IMR-90 (cell line): ENCODE measurements at regions not wholly inside any gene's neighbourhood (a gene's known extent, or its start where the extent isn't known, plus 50 kb on each side); places are given as distances from the start of the nearest gene placed in this dataset.

Source experiments
- ATAC-seq: fragments of 200-7000 bp; cut with Tn5 transposase; 2 replicates; pipeline ENCODE4 v1.9.1; 2020; ENCODE audit warnings: low read depth, mild to moderate bottlenecking, moderate library complexity
- BruUV-seq: library from RNA; stranded (reverse); fragments of 400-500 nt; replicated peaks from 2 replicates; lab custom pipeline; 2021; lab: Mats Ljungman, UMichigan
- CTCF ChIA-PET: fragments of 300-600 bp; formaldehyde crosslinking; extraction: SDS; loops from one replicate; lab custom pipeline; 2021; ENCODE audit warnings: antibody characterized with exemption; lab: Yijun Ruan, JAX
- POLR2A ChIA-PET: fragments of 300-600 bp; sonication (Branson Sonifier 250); formaldehyde crosslinking; loops from one replicate; lab custom pipeline; 2022; ENCODE audit warnings: antibody characterized with exemption; ENCODE audit not compliant: unreplicated experiment; lab: Charles Lee
- DNase-seq: peaks from one replicate; pipeline ENCODE4 v3.0.0; 2013
- H2AFZ ChIP-seq: replicated peaks from 2 replicates; pipeline ENCODE3; 2013; ENCODE audit warnings: low read length, mild to moderate bottlenecking; ENCODE audit not compliant: poor library complexity
- H2AK5ac ChIP-seq: 2 replicates; pipeline ENCODE4 v1.6.1; 2013; ENCODE audit warnings: low read depth, low read length, inconsistent platforms
- H2AK9ac ChIP-seq: replicated peaks from 2 replicates; pipeline ENCODE3; 2013; ENCODE audit warnings: mild to moderate bottlenecking, low read depth, low read length, moderate library complexity; ENCODE audit not compliant: poor library complexity
- H2BK120ac ChIP-seq: 2 replicates; pipeline ENCODE4 v1.6.1; 2013; ENCODE audit warnings: low read depth, low read length, inconsistent platforms
- H2BK15ac ChIP-seq: 3 replicates; pipeline ENCODE4 v1.6.1; 2013; ENCODE audit warnings: low read depth, low read length, inconsistent platforms
- H2BK20ac ChIP-seq: 2 replicates; pipeline ENCODE4 v1.6.1; 2013; ENCODE audit warnings: low read depth, mild to moderate bottlenecking, inconsistent platforms, low read length, moderate library complexity
- H2BK5ac ChIP-seq: 2 replicates; pipeline ENCODE4 v1.6.1; 2013; ENCODE audit warnings: mild to moderate bottlenecking, low read depth, low read length, inconsistent platforms; ENCODE audit not compliant: poor library complexity, severe bottlenecking
- H3K14ac ChIP-seq: replicated peaks from 2 replicates; pipeline ENCODE4 v1.6.1; 2013; ENCODE audit warnings: low read depth, low read length, inconsistent platforms
- H3K18ac ChIP-seq: 2 replicates; pipeline ENCODE4 v1.6.1; 2013; ENCODE audit warnings: low read depth, low read length, control low read depth
- H3K23ac ChIP-seq: 2 replicates; pipeline ENCODE4 v1.6.1; 2013; ENCODE audit warnings: low read depth, low read length, inconsistent platforms
- H3K27ac ChIP-seq: 2 replicates; pipeline ENCODE4 v1.5.1; 2013; ENCODE audit warnings: mild to moderate bottlenecking, control low read depth, low read length; ENCODE audit not compliant: insufficient read depth
- H3K27me3 ChIP-seq: 2 replicates; pipeline ENCODE4 v1.6.1; 2013; ENCODE audit warnings: low read length; ENCODE audit not compliant: control insufficient read depth, insufficient read depth
- H3K36me3 ChIP-seq: 2 replicates; pipeline ENCODE4 v1.6.1; 2013; ENCODE audit warnings: low read length, mixed read lengths; ENCODE audit not compliant: control insufficient read depth, insufficient read depth
- H3K4ac ChIP-seq: 2 replicates; pipeline ENCODE4 v1.6.1; 2013; ENCODE audit warnings: low read depth, low read length, inconsistent platforms
- H3K4me1 ChIP-seq: 2 replicates; pipeline ENCODE4 v1.6.1; 2013; ENCODE audit warnings: low read length, mixed read lengths; ENCODE audit not compliant: control insufficient read depth, insufficient read depth
- H3K4me2 ChIP-seq: 2 replicates; pipeline ENCODE4 v1.6.1; 2013; ENCODE audit warnings: low read depth, mild to moderate bottlenecking, control low read depth, low read length, moderate library complexity
- H3K4me3 ChIP-seq: 2 replicates; pipeline ENCODE4 v1.5.1; 2013; ENCODE audit warnings: low read depth, mild to moderate bottlenecking, control low read depth, low read length, moderate library complexity; ENCODE audit not compliant: insufficient read depth
- H3K56ac ChIP-seq: 2 replicates; pipeline ENCODE4 v1.6.1; 2013; ENCODE audit warnings: low read length, inconsistent platforms; ENCODE audit not compliant: insufficient read depth; ENCODE audit errors: extremely low read depth
- H3K79me1 ChIP-seq, 2 experiments: 2 replicates each; pipeline ENCODE4 v1.6.1; 2013; ENCODE audit warnings: low read length in 2 of 2, inconsistent platforms in 1 of 2, low read depth in 1 of 2
- H3K9ac ChIP-seq: 2 replicates; pipeline ENCODE4 v1.6.1; 2013; ENCODE audit warnings: low read depth, low read length, control low read depth
- H3K9me1 ChIP-seq: 2 replicates; pipeline ENCODE4 v1.6.1; 2013; ENCODE audit warnings: low read length, inconsistent platforms; ENCODE audit not compliant: insufficient read depth
- H3K9me3 ChIP-seq: 2 replicates; pipeline ENCODE4 v1.6.1; 2013; ENCODE audit warnings: low read length; ENCODE audit not compliant: control insufficient read depth, insufficient read depth
- H4K20me1 ChIP-seq: 2 replicates; pipeline ENCODE4 v1.6.1; 2013; ENCODE audit warnings: low read length, inconsistent platforms; ENCODE audit not compliant: insufficient read depth
- H4K5ac ChIP-seq: 2 replicates; pipeline ENCODE4 v1.6.1; 2013; ENCODE audit warnings: mild to moderate bottlenecking, low read depth, low read length, control low read depth
- H4K8ac ChIP-seq, 2 experiments: 2 replicates each; pipeline ENCODE4 v1.6.1; 2013; ENCODE audit warnings: low read depth in 2 of 2, low read length in 2 of 2, control low read depth in 1 of 2, inconsistent platforms in 1 of 2
- H4K91ac ChIP-seq: 2 replicates; pipeline ENCODE4 v1.6.1; 2013; ENCODE audit warnings: low read depth, low read length, inconsistent platforms; ENCODE audit not compliant: insufficient read depth
- CHD1 ChIP-seq: IDR thresholded peaks from 2 replicates; pipeline ENCODE4 v1.6.1; 2012; ENCODE audit warnings: low read depth, low read length, improper control_type of control experiment
- FOS ChIP-seq: fragments of 150-350 bp; IDR thresholded peaks from 2 replicates; pipeline ENCODE4 v1.6.1; 2016; ENCODE audit warnings: low read depth, low read length
- MAFK ChIP-seq: IDR thresholded peaks from 2 replicates; pipeline ENCODE4 v1.6.1; 2012; ENCODE audit warnings: low read depth, low read length, improper control_type of control experiment
- MAZ ChIP-seq: IDR thresholded peaks from 2 replicates; pipeline ENCODE4 v1.6.1; 2012; ENCODE audit warnings: low read depth, mild to moderate bottlenecking, low read length, improper control_type of control experiment, moderate library complexity, borderline replicate concordance
- MXI1 ChIP-seq: IDR thresholded peaks from 2 replicates; pipeline ENCODE4 v1.6.1; 2012; ENCODE audit warnings: low read depth, mild to moderate bottlenecking, low read length, moderate library complexity, borderline replicate concordance
- RCOR1 ChIP-seq: IDR thresholded peaks from 2 replicates; pipeline ENCODE4 v1.6.1; 2012; ENCODE audit warnings: mild to moderate bottlenecking, low read length, improper control_type of control experiment; ENCODE audit not compliant: insufficient replicate concordance
- RFX5 ChIP-seq: IDR thresholded peaks from 2 replicates; pipeline ENCODE4 v1.8.0; 2012; ENCODE audit warnings: low read depth, mild to moderate bottlenecking, low read length, moderate library complexity
- SMC3 ChIP-seq: fragments of 150-350 bp; IDR thresholded peaks from 2 replicates; pipeline ENCODE4 v1.6.1; 2016; ENCODE audit warnings: low read depth, mild to moderate bottlenecking, antibody characterized with exemption, low read length, moderate library complexity
- WGBS, 2 experiments: methylation state at CpG; one replicate each; pipeline versions ENCODE4 v1.1.5 to v1.1.7; 2013; ENCODE audit warnings: missing lambda C conversion rate in 2 of 2; ENCODE audit not compliant: insufficient read length in 1 of 2; ENCODE audit errors: extremely low coverage in 2 of 2; 5-methylcytosine and 5-hydroxymethylcytosine counted together
- dilution Hi-C: fragments of 300-500 bp; cut with HindIII; formaldehyde crosslinking; loops from one replicate; pipeline ENCODE4 v1.14.3; 2018; ENCODE audit warnings: low sequenced_read_pairs; ENCODE audit not compliant: unreplicated experiment
- in situ Hi-C: fragments of 300-500 bp; cut with MboI; formaldehyde crosslinking; loops from 3 replicates; pipeline ENCODE4 v1.14.3; 2019; ENCODE audit warnings: low sequenced_read_pairs, inconsistent platforms, mixed read lengths
- intact Hi-C: fragments of 100-400 bp; cut with micrococcal nuclease; formaldehyde crosslinking; loops from 2 replicates; pipeline ENCODE4 v1.10.0; 2022
- TF ChIP-seq, protein P1 (sequence below): fragments of 150-350 bp; IDR thresholded peaks from 2 replicates; pipeline ENCODE4 v1.6.1; 2016; ENCODE audit warnings: low read depth, mild to moderate bottlenecking, low read length, moderate library complexity, borderline replicate concordance
- TF ChIP-seq, protein P2 (sequence below): fragments of 150-350 bp; IDR thresholded peaks from 2 replicates; pipeline ENCODE4 v1.6.1; 2017; ENCODE audit warnings: mild to moderate bottlenecking, antibody characterized with exemption, low read length, low read depth

DNA sequence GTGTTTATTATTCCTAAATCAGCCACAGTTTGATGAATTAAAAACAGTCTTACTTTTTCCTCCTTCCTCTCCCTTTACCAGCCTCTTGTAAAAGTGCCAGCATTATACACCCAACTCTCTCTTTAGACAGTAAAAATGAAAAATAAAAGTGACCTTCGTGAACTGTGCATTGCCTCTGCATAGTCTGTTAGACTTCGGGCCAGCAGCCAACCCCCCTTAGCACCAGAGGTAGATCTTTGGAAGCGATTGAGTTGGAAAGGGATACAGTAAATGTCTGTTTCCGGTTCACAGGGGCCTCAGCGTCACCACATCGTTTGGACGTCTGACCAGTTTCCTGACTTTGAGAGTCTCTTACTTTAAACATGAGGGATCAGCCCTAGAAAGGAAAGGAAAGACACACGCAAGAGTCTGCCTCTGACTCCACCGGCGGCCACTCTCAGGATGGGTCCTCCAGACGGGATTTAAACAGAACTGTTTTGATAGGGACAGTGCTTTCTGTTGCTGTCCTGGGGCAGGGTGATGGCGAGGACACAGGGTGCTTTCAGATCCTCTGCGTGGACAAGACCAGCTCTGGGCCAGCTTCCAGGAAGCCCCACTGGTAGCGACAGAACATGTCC lies 206.6 kb upstream of the PREP start (continued):
- 0 out of 2 replicates have a peak, but pooled peaks have one; percentile 23 for TF ChIP-seq MAZ

DNA sequence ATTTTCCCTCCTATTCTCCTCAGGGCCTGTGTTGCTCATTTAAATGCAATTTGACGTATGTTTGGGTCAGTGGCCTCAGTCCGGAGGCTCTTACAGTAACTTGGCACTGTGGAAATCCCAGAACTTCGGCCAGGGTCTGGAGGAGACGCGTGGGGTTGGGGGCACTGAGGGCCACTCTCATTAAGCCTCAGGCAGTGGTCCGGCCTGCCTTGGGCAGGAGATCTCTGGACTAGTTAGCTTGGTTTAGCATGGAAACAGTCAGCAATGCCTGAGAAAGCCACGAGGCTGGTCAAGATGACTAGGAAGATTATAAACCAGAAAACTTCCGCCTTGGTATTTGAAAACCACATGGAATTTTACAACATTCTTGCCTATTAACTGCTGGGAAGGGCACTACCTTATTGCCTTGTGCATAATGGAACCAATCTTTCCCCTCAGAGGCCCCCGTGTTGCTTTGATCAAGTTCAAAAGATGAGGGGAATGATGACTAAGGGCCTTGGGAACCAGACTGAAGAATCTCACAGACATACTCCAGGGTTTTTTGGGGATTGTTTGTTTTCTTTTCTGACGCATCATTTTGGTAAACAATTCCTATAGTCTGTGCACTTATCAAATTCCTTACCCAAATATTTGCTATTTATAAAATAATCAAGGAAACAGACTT lies 206.0 kb upstream of the PREP start:
- Histone ChIP-seq H2BK15ac (peak overlapping the region; percentile 73; the same call in 2 of the 3 replicates), H3K27me3 (no peaks in the 10 kb centered on the region), H3K14ac (peak overlapping the region; percentile 91), H3K9me3 (no peaks in the 10 kb centered on the region), H3K4me3 (no peak overlapping the region), H2AK5ac (peak overlapping the region; percentile 92), H3K18ac (peak overlapping the region; percentile 95), H3K56ac (peak overlapping the region; percentile 92), H3K4ac (peak overlapping the region; percentile 98), H2BK120ac (peak overlapping the region; percentile 100), H3K23ac (peak overlapping the region; percentile 97), H2BK20ac (peak overlapping the region; percentile 98), H4K5ac (peak overlapping the region; percentile 94), H3K4me2 (peak overlapping the region; percentile 64), H3K4me1 (peaks cover 20% of the 10 kb centered on the region), H3K36me3 (no peaks in the 10 kb centered on the region), H4K20me1 (no peaks in the 10 kb centered on the region), H2BK5ac (peak overlapping the region; percentile 100), H3K9ac (peak overlapping the region; percentile 8; the same call in 1 of the 2 replicates), H3K79me1 (peaks cover 0 to 4% of the 10 kb centered on the region in 2 experiments; a peak in 1 of 4 replicates), H3K9me1 (peaks cover 12% of the 10 kb centered on the region), H2AFZ (peak overlapping the region; percentile 87), H4K8ac (peak overlapping the region; percentile 87 to 98), H3K27ac (peak overlapping the region; percentile 92), H4K91ac (peak overlapping the region; percentile 99), H2AK9ac (peak overlapping the region; percentile 87)
- intact Hi-C loops = loop anchor here (1.0 to 10.0 kb wide), 5 partner anchors 8 to 696 kb away; partner anchors contain the start of gene PRDM1
- ChIA-PET CTCF (no interaction called here), POLR2A (no interaction called here)
- in situ Hi-C loops = loop anchor here (10.0 kb wide), 1 partner anchor 386 kb away; no protein-coding TSS in a partner anchor
- dilution Hi-C loops = no loop called here
- ATAC-seq (peak; percentile 77), DNase-seq (peak; percentile 97)
- no TSS peak for BruUV-seq
- 23% methylated on average over 6 of the region's 10 CpGs; no CpG with 5 or more reads in 1 of the 2 experiments for WGBS, 2 experiments
- TF ChIP-seq RFX5 (no peak), MAFK (peak; percentile 51; the same call in 1 of the 2 replicates), SMC3 (no peak), MAZ (no peak), MXI1 (0 out of 2 replicates have a peak, but pooled peaks have one; percentile 23), RCOR1 (no peak), CHD1 (no peak; the same call in 1 of the 2 replicates), FOS (peak; percentile 85)
- TF ChIP-seq, protein P1, sequence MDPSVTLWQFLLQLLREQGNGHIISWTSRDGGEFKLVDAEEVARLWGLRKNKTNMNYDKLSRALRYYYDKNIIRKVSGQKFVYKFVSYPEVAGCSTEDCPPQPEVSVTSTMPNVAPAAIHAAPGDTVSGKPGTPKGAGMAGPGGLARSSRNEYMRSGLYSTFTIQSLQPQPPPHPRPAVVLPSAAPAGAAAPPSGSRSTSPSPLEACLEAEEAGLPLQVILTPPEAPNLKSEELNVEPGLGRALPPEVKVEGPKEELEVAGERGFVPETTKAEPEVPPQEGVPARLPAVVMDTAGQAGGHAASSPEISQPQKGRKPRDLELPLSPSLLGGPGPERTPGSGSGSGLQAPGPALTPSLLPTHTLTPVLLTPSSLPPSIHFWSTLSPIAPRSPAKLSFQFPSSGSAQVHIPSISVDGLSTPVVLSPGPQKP = no peak
- TF ChIP-seq, protein P2, sequence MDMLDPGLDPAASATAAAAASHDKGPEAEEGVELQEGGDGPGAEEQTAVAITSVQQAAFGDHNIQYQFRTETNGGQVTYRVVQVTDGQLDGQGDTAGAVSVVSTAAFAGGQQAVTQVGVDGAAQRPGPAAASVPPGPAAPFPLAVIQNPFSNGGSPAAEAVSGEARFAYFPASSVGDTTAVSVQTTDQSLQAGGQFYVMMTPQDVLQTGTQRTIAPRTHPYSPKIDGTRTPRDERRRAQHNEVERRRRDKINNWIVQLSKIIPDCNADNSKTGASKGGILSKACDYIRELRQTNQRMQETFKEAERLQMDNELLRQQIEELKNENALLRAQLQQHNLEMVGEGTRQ = no peak
